GM12891 (cell line): ENCODE measurements at regions not wholly inside any gene's neighbourhood (a gene's known extent, or its start where the extent isn't known, plus 50 kb on each side); places are given as distances from the start of the nearest gene placed in this dataset.

Experiments
- PAX5 ChIP-seq: IDR thresholded peaks from 2 replicates; pipeline ENCODE4 v1.6.1; 2011; ENCODE audit warnings: low read length, moderate library complexity, mild to moderate bottlenecking; ENCODE audit not compliant: insufficient read depth, severe bottlenecking
- POLR2A ChIP-seq: IDR thresholded peaks from 2 replicates; pipeline ENCODE4 v1.6.1; 2011; ENCODE audit warnings: low read depth, low read length, control low read depth
- POLR2AphosphoS5 ChIP-seq: IDR thresholded peaks from 2 replicates; pipeline ENCODE4 v1.6.1; 2011; ENCODE audit warnings: low read depth, low read length, control low read depth
- POU2F2 ChIP-seq: IDR thresholded peaks from 2 replicates; pipeline ENCODE4 v1.6.1; 2011; ENCODE audit warnings: low read depth, mild to moderate bottlenecking, control low read depth, low read length, moderate library complexity
- SPI1 ChIP-seq: IDR thresholded peaks from 2 replicates; pipeline ENCODE4 v1.6.1; 2011; ENCODE audit warnings: low read depth, low read length, control low read depth
- TAF1 ChIP-seq: IDR thresholded peaks from 2 replicates; pipeline ENCODE4 v1.6.1; 2011; ENCODE audit warnings: low read depth, low read length, control low read depth

DNA sequence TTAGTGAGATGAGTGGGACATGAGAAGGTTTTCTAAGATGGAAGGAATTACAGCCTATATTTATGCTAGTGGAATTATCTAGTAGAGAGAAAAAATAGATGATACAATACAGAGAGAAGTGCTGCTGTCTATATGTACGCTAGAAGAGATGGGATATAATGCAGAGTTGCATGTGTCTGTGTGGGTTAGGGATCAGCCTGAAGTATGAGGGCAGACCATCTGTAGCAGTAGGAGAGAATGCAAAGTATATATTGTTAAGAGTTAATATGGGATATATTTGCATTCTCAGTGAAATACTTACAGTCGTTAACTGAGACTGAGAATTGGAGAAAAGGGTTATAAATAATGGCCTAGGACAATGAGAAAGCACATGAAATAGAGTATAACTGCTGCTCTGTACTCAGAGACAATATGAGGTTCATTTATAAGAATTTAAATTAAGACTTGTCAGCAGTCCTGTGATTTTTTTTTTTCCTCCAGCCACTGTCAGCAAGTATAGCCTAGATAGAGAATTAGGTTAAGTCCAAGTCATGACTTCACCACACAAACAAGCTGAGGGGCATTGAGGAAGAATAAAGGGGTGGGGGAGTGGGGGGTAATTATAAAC, 77.8 kb downstream of the SLITRK1 start:
- TF ChIP-seq POLR2A: no peak
- no peak for TF ChIP-seq TAF1
- TF ChIP-seq PAX5: no peak
- no peak for TF ChIP-seq POLR2AphosphoS5
- no peak for TF ChIP-seq SPI1
- no peak for TF ChIP-seq POU2F2
